Hypothalamus (tissue), 51 donors: ENCODE measurements at regions not wholly inside any gene's neighbourhood (a gene's known extent, or its start where the extent isn't known, plus 50 kb on each side); places are given as distances from the start of the nearest gene placed in this dataset.
A peak's percentile ranks its signal among the peaks of the same experiment; 100 is the strongest.

Experiments used
- DNase-seq, 51 donors: peaks; one replicate each; lab custom pipeline; 2025; lab: John Stamatoyannopoulos, UW

GRCh38 chr18:42184685-42185477 is 229.8 kb downstream of the PIK3C3 start:
- no peak for DNase-seq

- DNase-seq = no peak
Observed at GRCh38 chr18:42185486-42185885, 230.5 kb downstream of the PIK3C3 start.

GRCh38 chr18:42187611-42188380 is 232.8 kb downstream of the PIK3C3 start:
- DNase-seq = no peak

GRCh38 chr18:42190643-42191042 is 235.6 kb downstream of the PIK3C3 start:
- DNase-seq = no peak

- peak in 4 of 51 donors; percentile 0 to 10 (median 2) for DNase-seq
Observed at GRCh38 chr18:42192251-42193248, 237.5 kb downstream of the PIK3C3 start.

- DNase-seq = no peak
Observed at GRCh38 chr18:42196651-42197050, 241.6 kb downstream of the PIK3C3 start.

GRCh38 chr18:42201137-42201536 is 246.1 kb downstream of the PIK3C3 start:
- no peak for DNase-seq

- no peak for DNase-seq
Observed at GRCh38 chr18:42211201-42211600, 256.2 kb downstream of the PIK3C3 start.

GRCh38 chr18:42222557-42222956 is 267.5 kb downstream of the PIK3C3 start:
- DNase-seq = no peak

GRCh38 chr18:42228581-42228980 is 273.5 kb downstream of the PIK3C3 start:
- DNase-seq = no peak

- no peak for DNase-seq
Observed at GRCh38 chr18:42229211-42230210, 274.5 kb downstream of the PIK3C3 start.

GRCh38 chr18:42230636-42231035 is 275.6 kb downstream of the PIK3C3 start:
- DNase-seq = no peak

- DNase-seq = no peak
Observed at GRCh38 chr18:42231284-42231683, 276.2 kb downstream of the PIK3C3 start.

GRCh38 chr18:42231796-42232195 is 276.8 kb downstream of the PIK3C3 start:
- DNase-seq = no peak

- no peak for DNase-seq
Observed at GRCh38 chr18:42233908-42234307, 278.9 kb downstream of the PIK3C3 start.

GRCh38 chr18:42242758-42243157 is 287.7 kb downstream of the PIK3C3 start:
- DNase-seq = no peak

- DNase-seq = no peak
Observed at GRCh38 chr18:42245137-42245536, 290.1 kb downstream of the PIK3C3 start.

GRCh38 chr18:42255908-42256765 is 301.1 kb downstream of the PIK3C3 start:
- no peak for DNase-seq
